NCI-H2107 (cell line): ENCODE measurements at regions not wholly inside any gene's neighbourhood (a gene's known extent, or its start where the extent isn't known, plus 50 kb on each side); places are given as distances from the start of the nearest gene placed in this dataset.
A peak's percentile ranks its signal among the peaks of the same experiment; 100 is the strongest.
"Not testable (repeated sequence)": the region's sequence is repeated elsewhere in the genome, so short reads cannot be mapped to it uniquely, and the experiment has no call there.

Source experiments
- DNase-seq: peaks from one replicate; lab custom pipeline; 2025; lab: John Stamatoyannopoulos, UW

- DNase-seq = no peak
These were observed 99.9 kb upstream of the SERBP1 start for GRCh38 chr1:67530071-67530470.

- DNase-seq = peak; percentile 71
These were observed 102.4 kb upstream of the SERBP1 start for GRCh38 chr1:67532452-67533216.

- DNase-seq = no peak
These were observed 104.4 kb upstream of the SERBP1 start for GRCh38 chr1:67534627-67535065.

GRCh38 chr1:67535474-67535873, 105.3 kb upstream of the SERBP1 start:
- DNase-seq = peak; percentile 37

GRCh38 chr1:67536957-67537666, 106.9 kb upstream of the SERBP1 start:
- DNase-seq = no peak

GRCh38 chr1:67537667-67538018, 107.4 kb upstream of the SERBP1 start:
- no peak for DNase-seq

- no peak for DNase-seq
These were observed 110.0 kb upstream of the SERBP1 start for GRCh38 chr1:67540025-67540732.

- DNase-seq = no peak
These were observed 110.5 kb upstream of the SERBP1 start for GRCh38 chr1:67540733-67541125.

GRCh38 chr1:67542747-67543146, 112.5 kb upstream of the SERBP1 start:
- no peak for DNase-seq

- DNase-seq = no peak
These were observed 114.7 kb upstream of the SERBP1 start for GRCh38 chr1:67544921-67545320.

GRCh38 chr1:67545364-67545763, 115.2 kb upstream of the SERBP1 start:
- DNase-seq = no peak

GRCh38 chr1:67551375-67551774, 121.2 kb upstream of the SERBP1 start:
- DNase-seq = no peak

GRCh38 chr1:67552336-67552759, 122.1 kb upstream of the SERBP1 start:
- no peak for DNase-seq

GRCh38 chr1:67554204-67554603, 124.0 kb upstream of the SERBP1 start:
- DNase-seq = not testable (repeated sequence)

GRCh38 chr1:67555461-67556296, 125.5 kb upstream of the SERBP1 start:
- no peak for DNase-seq

GRCh38 chr1:67556297-67556900, 126.2 kb upstream of the SERBP1 start:
- DNase-seq = no peak

- DNase-seq = no peak
These were observed 127.1 kb upstream of the GADD45A start for GRCh38 chr1:67557696-67558448.

- no peak for DNase-seq
These were observed 126.4 kb upstream of the GADD45A start for GRCh38 chr1:67558449-67559193.

- DNase-seq = no peak
These were observed 125.7 kb upstream of the GADD45A start for GRCh38 chr1:67559222-67559700.
